ENCODE measurements at regions not wholly inside any gene's neighbourhood (a gene's known extent, or its start where the extent isn't known, plus 50 kb on each side); places are given as distances from the start of the nearest gene placed in this dataset.

- Mint-ChIP-seq H3K4me1 (no peaks in the 10 kb centered on the region), H3K4me3 (no peak overlapping the region), H3K9me3 (peaks cover 0 to 2% (median 0%) of the 10 kb centered on the region in 7 donors), H3K36me3 (no peaks in the 10 kb centered on the region), H3K27ac (no peak overlapping the region), H3K27me3 (ENCODE audit: low read depth in 3 of 3) (peaks cover 0 to 3% (median 0%) of the 10 kb centered on the region in 3 donors)
- no peaks in the 10 kb centered on the region for H3K4me1 ChIP-seq (ENCODE audit: control insufficient read depth in 1 of 2, insufficient read depth in 2 of 2, low read length in 2 of 2)
- intact Hi-C loops (cut with micrococcal nuclease), result no loop called here
- H2AFZ ChIP-seq (ENCODE audit: insufficient read depth, low read depth, low read length, poor library complexity, severe bottlenecking), result no peak overlapping the region
- H3K36me3 ChIP-seq (replicated peaks in 1 of 2; ENCODE audit: control insufficient read depth in 1 of 2, insufficient read depth in 2 of 2, low read length in 2 of 2), result no peaks in the 10 kb centered on the region
- no peak for DNase-seq
- no peaks in the 10 kb centered on the region for H4K20me1 ChIP-seq (ENCODE audit: insufficient read depth, low read length)
- H3K9me3 ChIP-seq (replicated peaks in 1 of 2; ENCODE audit: control insufficient read depth in 1 of 2, insufficient read depth in 1 of 2, low read length in 2 of 2), result no peaks in the 10 kb centered on the region
- H3K4me3 ChIP-seq (replicated peaks in 1 of 3; ENCODE audit: low read depth in 2 of 3, low read length in 3 of 3), result no peak overlapping the region
- TF ChIP-seq CTCF (IDR thresholded peaks at IDR 0.05), result no peak
- H3K4me2 ChIP-seq (replicated peaks; ENCODE audit: extremely low read depth, low read length, poor library complexity, severe bottlenecking), result no peak overlapping the region
- WGBS (ENCODE audit: insufficient coverage), result 50% methylated on average over 6 of the region's 7 CpGs
- H3K27me3 ChIP-seq (ENCODE audit: control insufficient read depth in 2 of 2, insufficient read depth in 2 of 2, low read length in 2 of 2), result no peaks in the 10 kb centered on the region
- H3K9ac ChIP-seq (ENCODE audit: insufficient read depth, low read length, poor library complexity, severe bottlenecking), result no peak overlapping the region
- no peaks in the 10 kb centered on the region for H3K79me2 ChIP-seq (ENCODE audit: insufficient read depth, low read length)
- no peak overlapping the region for H3K27ac ChIP-seq (ENCODE audit: low read depth in 1 of 2, low read length in 2 of 2)
Observed at GRCh38 chr13:44110091-44110621, 230.5 kb downstream of the LACC1 start.

- H3K79me2 ChIP-seq (ENCODE audit: insufficient read depth, low read length), result no peaks in the 10 kb centered on the region
- H3K27me3 ChIP-seq (ENCODE audit: control insufficient read depth in 2 of 2, insufficient read depth in 2 of 2, low read length in 2 of 2), result no peaks in the 10 kb centered on the region
- no peaks in the 10 kb centered on the region for H4K20me1 ChIP-seq (ENCODE audit: insufficient read depth, low read length)
- no peaks in the 10 kb centered on the region for H3K36me3 Mint-ChIP-seq
- peaks cover 0 to 3% (median 0%) of the 10 kb centered on the region in 3 donors for H3K27me3 Mint-ChIP-seq (ENCODE audit: low read depth in 3 of 3)
- no peaks in the 10 kb centered on the region for H3K9me3 Mint-ChIP-seq
- no peaks in the 10 kb centered on the region for H3K36me3 ChIP-seq (replicated peaks in 1 of 2; ENCODE audit: control insufficient read depth in 1 of 2, insufficient read depth in 2 of 2, low read length in 2 of 2)
- peaks cover 1 to 3% of the 10 kb centered on the region in 2 donors for H3K4me1 ChIP-seq (ENCODE audit: control insufficient read depth in 1 of 2, insufficient read depth in 2 of 2, low read length in 2 of 2)
- intact Hi-C loops (cut with micrococcal nuclease), result no loop called here
- H3K9ac ChIP-seq (ENCODE audit: insufficient read depth, low read length, poor library complexity, severe bottlenecking), result no peak overlapping the region
- H3K4me1 Mint-ChIP-seq, result peaks cover 4% of the 10 kb centered on the region
- no peak for TF ChIP-seq CTCF (IDR thresholded peaks at IDR 0.05)
- no peak overlapping the region for H2AFZ ChIP-seq (ENCODE audit: insufficient read depth, low read depth, low read length, poor library complexity, severe bottlenecking)
- H3K9me3 ChIP-seq (replicated peaks in 1 of 2; ENCODE audit: control insufficient read depth in 1 of 2, insufficient read depth in 1 of 2, low read length in 2 of 2), result no peaks in the 10 kb centered on the region
- H3K27ac ChIP-seq (ENCODE audit: low read depth in 1 of 2, low read length in 2 of 2), result no peak overlapping the region
- no peak for DNase-seq
- H3K4me2 ChIP-seq (replicated peaks; ENCODE audit: extremely low read depth, low read length, poor library complexity, severe bottlenecking), result no peak overlapping the region
- H3K4me3 Mint-ChIP-seq, result no peak overlapping the region
- no peak overlapping the region for H3K4me3 ChIP-seq (replicated peaks in 1 of 3; ENCODE audit: low read depth in 2 of 3, low read length in 3 of 3)
- WGBS (ENCODE audit: insufficient coverage), result 25% methylated on average over 1 of the region's 3 CpGs
- H3K27ac Mint-ChIP-seq, result peak overlapping the region in 1 of 7 donors; percentile 61
Observed at GRCh38 chr13:44111701-44112100, 232.0 kb downstream of the LACC1 start.
